Astrocyte of the spinal cord (primary cell): ENCODE measurements at regions not wholly inside any gene's neighbourhood (a gene's known extent, or its start where the extent isn't known, plus 50 kb on each side); places are given as distances from the start of the nearest gene placed in this dataset.

Experiments
- DNase-seq: peaks from one replicate; pipeline ENCODE4 v3.0.0; 2011; ENCODE audit warnings: low read depth, low spot score
- H3K4me3 ChIP-seq: 2 replicates; pipeline ENCODE4 v1.5.1; 2011; ENCODE audit warnings: low read depth, mild to moderate bottlenecking, low read length, moderate library complexity
- CTCF ChIP-seq: IDR thresholded peaks from 2 replicates; pipeline ENCODE4 v1.5.1; 2012; ENCODE audit warnings: low read depth, mild to moderate bottlenecking, low read length, inconsistent platforms
- in situ Hi-C: cut with HindIII; loops from 2 replicates; pipeline ENCODE4 v1.10.0; 2017; ENCODE audit warnings: low sequenced_read_pairs

GRCh38 chr3:79886204-79886603 lies 118.4 kb upstream of the ROBO1 start:
- no peak overlapping the region for H3K4me3 ChIP-seq
- in situ Hi-C loops, result no loop called here
- no peak for TF ChIP-seq CTCF
- DNase-seq, result peak; percentile 6

- in situ Hi-C loops, result no loop called here
- no peak for DNase-seq
- H3K4me3 ChIP-seq, result no peak overlapping the region
- TF ChIP-seq CTCF, result no peak
Observed at GRCh38 chr3:79885407-79885806, 117.6 kb upstream of the ROBO1 start.

GRCh38 chr3:79884354-79884753 lies 116.6 kb upstream of the ROBO1 start:
- in situ Hi-C loops, result no loop called here
- no peak for DNase-seq
- TF ChIP-seq CTCF, result no peak
- H3K4me3 ChIP-seq, result no peak overlapping the region

- TF ChIP-seq CTCF, result no peak
- peak; percentile 40 for DNase-seq
- in situ Hi-C loops, result no loop called here
- H3K4me3 ChIP-seq, result no peak overlapping the region
Observed at GRCh38 chr3:79881431-79881830, 113.6 kb upstream of the ROBO1 start.

- TF ChIP-seq CTCF, result no peak
- in situ Hi-C loops, result no loop called here
- H3K4me3 ChIP-seq, result no peak overlapping the region
- no peak for DNase-seq
Observed at GRCh38 chr3:79878708-79879107, 110.9 kb upstream of the ROBO1 start.

GRCh38 chr3:79874646-79875045 lies 106.8 kb upstream of the ROBO1 start:
- in situ Hi-C loops, result no loop called here
- no peak for DNase-seq
- no peak overlapping the region for H3K4me3 ChIP-seq
- no peak for TF ChIP-seq CTCF

- no peak overlapping the region for H3K4me3 ChIP-seq
- peak; percentile 92 for DNase-seq
- in situ Hi-C loops, result no loop called here
- no peak for TF ChIP-seq CTCF
Observed at GRCh38 chr3:79872483-79872882, 104.7 kb upstream of the ROBO1 start.
